SW480 (cell line): ENCODE measurements at regions not wholly inside any gene's neighbourhood (a gene's known extent, or its start where the extent isn't known, plus 50 kb on each side); places are given as distances from the start of the nearest gene placed in this dataset.

Experiments
- DNase-seq: peaks from one replicate; pipeline ENCODE4 v3.0.0-alpha.2; 2016; ENCODE audit warnings: low spot score

- DNase-seq: no peak
These were observed 101.4 kb upstream of the CD180 start for GRCh38 chr5:67297802-67298532.

GRCh38 chr5:67297376-67297775 lies 100.8 kb upstream of the CD180 start:
- DNase-seq: no peak

DNA sequence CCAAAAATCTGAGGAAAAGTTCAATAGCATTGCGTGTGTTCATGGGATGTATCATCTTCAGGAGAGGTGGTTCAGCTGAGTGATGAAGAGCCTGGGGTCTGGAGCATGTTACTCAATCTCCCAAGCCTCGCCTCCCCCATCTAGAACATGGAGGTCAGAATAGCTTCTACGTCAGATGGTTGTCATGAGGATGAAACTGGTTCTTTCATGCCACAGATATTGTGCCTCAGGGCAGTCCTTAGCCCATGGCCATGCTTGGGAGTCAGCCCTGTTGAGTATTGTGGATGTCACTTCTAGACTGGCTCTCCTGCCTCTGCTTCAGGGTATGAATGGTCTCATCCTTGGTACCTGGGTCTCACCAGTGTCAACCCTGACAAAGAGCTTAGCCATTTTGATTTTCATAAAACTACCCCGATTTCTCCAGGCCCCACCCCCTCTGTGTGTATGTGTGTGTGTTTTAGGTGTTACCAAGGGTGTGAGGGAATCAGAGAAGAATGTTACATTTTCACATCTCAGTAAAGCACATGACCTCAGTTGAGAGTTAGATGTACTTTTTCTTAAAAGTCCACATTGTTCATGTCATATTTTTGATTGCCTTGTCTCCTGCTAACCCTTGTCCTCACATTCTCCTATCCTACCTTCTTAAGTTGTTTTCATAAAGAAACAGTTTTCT lies 97.8 kb upstream of the CD180 start:
- no peak for DNase-seq

DNA sequence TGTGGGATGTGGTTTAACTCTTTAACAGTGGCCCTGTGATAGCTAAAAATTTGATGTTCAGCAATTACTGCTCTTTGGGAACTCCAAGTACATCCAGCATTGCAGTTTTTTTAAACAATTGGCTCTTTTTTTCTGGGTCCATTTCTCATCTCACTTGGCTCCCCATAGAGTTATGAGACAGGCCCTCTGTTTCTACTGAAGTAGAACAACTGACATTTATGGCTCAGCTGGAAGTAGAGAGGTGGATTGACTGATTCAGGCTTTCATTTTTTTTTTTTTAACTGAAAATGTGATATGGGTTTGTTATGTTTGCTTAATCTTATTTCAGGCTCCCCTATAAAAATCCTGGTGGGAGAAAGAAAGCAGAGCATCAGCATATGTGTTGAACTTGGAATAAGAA lies 96.6 kb upstream of the CD180 start:
- no peak for DNase-seq

DNA sequence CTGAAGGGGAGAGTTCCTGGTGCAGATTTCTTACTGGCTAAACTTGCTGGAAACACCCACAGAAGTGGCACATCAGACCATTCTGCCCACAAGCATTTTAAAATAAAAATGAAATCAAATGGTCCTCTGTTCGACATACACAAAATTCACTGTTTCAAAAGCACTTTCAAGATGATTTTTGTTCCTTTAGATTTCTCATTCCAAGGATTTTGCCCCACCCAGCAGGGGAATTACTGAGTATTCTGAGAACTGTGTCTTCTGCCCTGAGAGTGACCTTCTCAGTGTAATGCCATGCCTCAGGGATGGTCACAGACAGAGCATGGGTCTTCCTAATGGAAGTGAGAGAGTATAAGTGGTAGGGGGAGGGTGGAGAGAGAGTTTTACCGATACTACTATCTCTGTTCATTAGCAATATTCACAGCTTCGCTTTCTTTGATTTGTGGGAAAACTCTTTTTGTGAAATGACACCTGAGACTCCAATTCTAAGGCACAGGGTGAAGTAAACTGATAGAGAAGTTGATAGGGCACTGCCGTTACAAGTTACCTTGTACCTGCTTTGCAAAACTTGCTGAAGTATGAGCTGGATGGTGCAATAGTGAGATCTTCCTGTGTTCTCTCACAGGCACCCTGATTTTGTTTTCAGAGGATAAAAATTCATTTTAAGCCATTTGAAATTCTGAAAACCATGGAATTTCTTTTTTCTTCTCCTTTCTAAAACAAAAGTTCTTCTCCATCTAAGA lies 95.8 kb upstream of the CD180 start:
- DNase-seq: no peak

- no peak for DNase-seq
These were observed 95.1 kb upstream of the CD180 start for GRCh38 chr5:67291671-67292070.

DNA sequence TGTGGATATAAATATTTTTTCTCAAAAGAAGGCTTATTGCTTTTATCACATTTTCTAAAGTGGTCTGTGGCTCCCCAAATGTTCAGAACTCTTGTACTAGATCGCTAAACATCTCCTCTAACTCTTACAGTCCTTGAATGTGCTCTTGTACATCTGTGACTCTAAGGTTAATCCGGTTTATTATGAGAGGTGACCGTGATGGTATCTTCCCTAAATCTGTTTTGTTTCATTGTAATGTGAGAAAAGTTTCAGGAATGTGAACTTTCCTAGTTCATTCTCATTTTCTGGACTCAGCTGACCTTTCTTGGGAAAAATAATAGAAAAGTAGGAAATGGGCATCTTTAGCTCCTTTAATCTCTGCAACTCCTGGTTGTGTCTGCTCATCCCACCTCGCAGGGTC lies 94.5 kb upstream of the CD180 start:
- no peak for DNase-seq

GRCh38 chr5:67290655-67291054 lies 94.1 kb upstream of the CD180 start:
- DNase-seq: no peak

GRCh38 chr5:67289763-67290521 lies 93.3 kb upstream of the CD180 start:
- no peak for DNase-seq

DNA sequence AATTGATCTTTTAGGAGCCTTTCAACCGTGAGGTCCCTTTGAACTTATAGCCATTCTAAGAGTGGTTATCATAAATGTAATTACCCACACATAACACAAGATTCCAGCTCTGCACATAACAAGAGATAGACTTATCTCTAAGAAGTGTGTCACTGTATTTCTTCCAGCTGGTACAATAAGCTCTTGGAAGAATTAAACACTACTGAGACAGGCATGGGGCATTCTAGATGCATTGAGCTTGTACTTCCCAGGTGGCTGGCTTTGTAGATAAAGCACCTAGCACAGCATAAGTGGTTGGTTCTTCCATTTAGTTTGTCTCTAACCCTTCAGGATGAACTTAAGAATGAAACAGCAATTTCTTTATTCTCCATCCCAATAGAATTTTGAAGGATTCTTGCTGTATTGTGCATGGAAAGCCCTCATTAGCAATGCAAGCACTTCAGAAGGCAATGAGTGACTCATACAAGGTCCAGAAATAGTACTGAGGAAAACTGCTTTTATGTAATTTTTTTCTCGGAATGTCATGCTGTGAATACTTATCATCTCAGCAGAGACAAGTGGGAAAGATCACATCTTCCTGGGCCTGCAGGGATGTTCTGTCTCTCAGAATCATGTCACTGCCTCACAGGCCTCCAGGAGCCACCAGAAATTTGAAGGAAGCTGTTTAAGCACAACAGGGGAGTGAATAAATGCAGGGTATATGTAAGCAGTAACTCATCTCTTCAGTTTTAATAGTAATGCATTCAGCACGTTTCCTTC lies 91.1 kb upstream of the CD180 start:
- DNase-seq: no peak

DNA sequence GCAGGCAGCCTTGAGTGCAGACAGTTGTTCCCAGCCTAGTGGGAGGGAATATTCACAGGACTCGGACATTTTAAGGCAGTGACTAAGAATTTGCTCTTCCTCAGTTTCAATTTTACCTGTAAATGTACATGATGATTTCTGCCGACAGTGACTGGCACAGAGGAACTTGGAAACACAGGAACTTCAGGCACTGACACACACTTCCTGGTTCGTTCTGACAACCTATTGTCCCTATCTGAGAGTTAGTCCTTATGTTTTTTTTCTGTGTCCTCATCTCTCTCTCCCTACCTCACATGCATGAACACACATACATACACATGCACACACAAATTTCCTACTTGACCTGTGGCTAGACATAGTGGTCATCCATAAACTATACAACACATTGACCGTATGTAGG lies 89.4 kb upstream of the CD180 start:
- DNase-seq: no peak

- DNase-seq: no peak
These were observed 87.4 kb upstream of the CD180 start for GRCh38 chr5:67283988-67284487.

DNA sequence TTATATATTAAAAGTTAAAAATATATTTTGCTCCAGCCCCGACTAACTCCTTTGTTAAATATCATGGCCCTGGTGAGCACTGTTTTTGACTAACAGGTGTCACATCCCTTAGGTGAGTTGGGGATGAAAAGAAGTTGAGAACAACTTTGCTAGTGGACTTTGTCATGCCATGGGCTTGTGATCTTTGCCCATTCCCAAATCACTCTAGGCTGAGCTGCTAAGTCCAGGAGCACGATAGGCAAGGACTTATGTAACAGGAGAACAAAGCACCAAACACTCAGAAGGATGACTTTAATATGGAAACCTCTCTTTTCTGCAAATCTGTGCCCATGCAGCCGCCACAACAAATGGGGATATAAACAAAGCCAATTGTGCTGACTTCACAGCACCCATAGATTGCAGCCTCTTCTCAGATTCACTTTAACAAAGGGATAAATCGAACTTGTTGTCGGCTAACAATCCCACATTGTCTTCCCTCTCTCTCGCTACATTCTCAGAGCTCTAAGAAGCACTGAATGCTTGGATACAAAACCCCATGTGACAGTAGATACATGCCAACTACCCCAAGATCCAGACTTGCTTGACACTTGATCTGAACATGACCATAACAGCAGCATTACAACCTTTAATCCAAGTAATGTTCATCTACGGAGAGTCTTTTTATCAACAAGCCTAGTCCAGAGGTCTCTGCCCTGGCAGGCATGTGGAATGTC lies 86.8 kb upstream of the CD180 start:
- no peak for DNase-seq

- no peak for DNase-seq
These were observed 85.3 kb upstream of the CD180 start for GRCh38 chr5:67281874-67282273.

- no peak for DNase-seq
These were observed 77.2 kb upstream of the CD180 start for GRCh38 chr5:67273689-67274356.

- no peak for DNase-seq
These were observed 76.0 kb upstream of the CD180 start for GRCh38 chr5:67272453-67273130.

DNA sequence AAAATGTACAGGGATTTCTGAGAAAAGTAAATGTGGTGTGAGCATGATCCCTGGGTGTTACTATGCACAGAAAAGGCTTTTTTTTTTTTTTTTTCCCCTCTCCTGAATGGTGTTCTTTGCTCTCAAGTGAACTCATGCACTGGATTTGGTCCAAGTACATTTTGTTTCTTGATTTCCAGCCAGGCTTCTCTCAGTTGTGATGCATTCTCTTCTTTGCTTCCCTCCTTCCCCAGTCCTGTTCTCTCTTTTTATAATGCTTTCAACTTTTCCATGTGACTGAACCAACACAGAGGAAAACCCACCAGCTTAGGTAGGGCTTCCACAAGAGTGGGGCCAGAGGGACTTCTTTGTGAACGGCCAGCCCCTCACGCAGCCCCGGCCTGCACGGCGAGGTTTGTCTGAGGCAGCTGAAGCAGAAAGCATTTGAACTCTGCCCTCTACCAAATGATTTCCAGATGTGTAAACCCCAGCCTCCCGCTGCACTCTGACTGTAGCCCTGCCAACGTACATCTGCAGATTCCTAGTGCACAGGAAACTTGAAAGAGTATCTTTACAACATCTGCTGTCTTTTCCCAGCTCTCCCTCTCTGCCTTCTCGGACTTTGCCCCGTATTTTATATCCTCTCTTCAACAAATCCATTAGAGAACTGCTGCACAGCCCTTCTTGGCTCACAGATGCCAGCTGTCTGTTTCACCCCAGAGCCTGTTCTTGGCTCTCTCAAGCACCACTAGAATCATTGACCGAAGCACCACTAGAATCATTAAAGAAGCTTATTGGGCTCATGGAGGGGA lies 71.8 kb upstream of the CD180 start:
- DNase-seq: peak; percentile 10

GRCh38 chr5:67267512-67268216 lies 71.1 kb upstream of the CD180 start:
- DNase-seq: no peak
